GM19238 (cell line): ENCODE measurements at regions not wholly inside any gene's neighbourhood (a gene's known extent, or its start where the extent isn't known, plus 50 kb on each side); places are given as distances from the start of the nearest gene placed in this dataset.

ENCODE experiments used
- DNase-seq: peaks from one replicate; pipeline ENCODE4 v3.0.0; 2011; ENCODE audit warnings: low spot score; ENCODE audit not compliant: insufficient read length

DNA sequence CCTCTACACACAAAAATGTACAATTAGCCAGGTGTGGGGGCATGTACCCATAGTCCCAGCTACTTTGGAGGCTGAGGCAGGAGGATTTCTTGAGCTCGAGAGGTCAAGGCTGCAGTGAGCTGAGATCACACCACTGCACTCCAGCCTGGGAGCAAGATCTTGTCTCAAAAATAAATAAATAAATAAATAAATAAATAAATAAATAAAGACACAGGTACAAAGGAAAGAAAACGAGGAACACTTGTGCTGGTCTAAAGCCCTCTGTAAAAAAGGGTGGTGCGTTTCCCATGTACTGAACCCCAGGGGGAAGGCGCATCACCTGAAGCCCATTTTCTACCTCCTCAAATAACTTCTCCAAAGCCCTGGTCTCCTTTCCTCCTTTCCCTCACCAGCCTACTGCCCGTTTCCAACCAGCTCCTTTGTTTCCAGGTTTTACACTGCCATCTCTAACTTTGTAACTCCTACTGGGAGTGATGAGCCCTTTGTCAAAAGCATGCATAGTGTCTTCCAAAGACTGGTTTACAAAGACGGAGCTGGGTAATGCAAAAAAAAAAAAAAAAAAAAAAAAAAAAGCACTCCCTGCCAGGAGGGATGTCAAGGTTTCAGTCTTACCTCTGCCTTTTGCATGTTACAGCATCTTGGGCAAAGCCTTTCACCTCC is 81.5 kb upstream of the SOX4 start:
- no peak for DNase-seq

DNA sequence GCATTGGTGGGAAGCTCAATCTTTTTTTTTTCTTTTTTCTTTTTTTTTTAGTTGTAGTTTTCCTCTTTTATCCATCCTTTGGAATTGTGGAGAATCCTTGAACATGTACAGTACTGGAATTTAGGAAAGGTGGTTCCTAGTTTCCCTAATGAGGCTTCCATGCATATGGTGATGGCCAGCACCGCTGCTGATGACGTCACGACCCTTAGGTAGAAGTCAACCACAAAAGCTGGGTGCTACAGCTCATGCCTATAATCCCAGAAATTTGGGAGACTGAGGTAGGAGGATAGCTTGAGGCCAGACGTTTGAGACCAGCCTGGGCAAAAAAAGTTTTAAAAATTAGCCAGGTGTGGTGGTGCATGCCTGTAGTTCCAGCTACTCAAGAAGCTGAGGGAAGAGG is 79.3 kb upstream of the SOX4 start:
- no peak for DNase-seq

DNA sequence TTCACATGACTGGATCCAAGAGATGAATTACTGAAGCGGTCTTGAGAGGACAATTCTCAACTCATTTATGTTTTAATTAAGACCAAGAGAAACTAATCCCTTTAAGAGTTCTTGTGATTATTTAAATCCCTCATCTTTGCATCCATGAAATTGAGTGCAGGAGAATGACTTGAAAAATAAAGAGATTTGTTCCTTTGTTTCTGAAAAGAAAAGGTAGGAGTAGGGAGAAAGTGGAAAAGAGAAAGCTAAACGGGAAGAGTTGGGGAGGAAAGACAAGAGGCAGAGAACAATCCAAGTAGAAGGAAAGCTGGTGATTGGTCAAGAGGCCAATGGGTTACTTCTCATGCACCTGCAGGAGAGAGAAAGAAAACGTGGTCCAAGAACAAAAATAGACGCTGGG is 75.2 kb upstream of the SOX4 start:
- DNase-seq, result no peak

DNA sequence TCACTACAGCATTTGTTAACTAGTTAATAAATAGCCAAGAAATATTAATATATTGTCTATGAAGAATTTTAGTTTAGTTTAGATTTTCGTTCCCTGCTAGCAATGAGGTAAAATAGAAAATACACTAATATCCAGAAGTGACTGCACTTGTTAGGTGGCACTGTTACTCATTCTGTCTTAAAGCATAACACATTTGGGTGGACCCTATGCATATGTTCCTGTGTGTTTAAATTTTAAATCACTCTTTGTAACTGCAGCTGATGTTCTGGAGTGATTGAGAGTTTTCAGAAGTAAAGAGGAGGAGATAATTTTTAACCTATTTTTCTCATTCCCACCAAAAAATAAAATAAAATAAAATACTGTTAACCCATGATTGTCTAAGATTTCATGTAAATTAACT is 73.9 kb upstream of the SOX4 start:
- DNase-seq, result no peak

DNA sequence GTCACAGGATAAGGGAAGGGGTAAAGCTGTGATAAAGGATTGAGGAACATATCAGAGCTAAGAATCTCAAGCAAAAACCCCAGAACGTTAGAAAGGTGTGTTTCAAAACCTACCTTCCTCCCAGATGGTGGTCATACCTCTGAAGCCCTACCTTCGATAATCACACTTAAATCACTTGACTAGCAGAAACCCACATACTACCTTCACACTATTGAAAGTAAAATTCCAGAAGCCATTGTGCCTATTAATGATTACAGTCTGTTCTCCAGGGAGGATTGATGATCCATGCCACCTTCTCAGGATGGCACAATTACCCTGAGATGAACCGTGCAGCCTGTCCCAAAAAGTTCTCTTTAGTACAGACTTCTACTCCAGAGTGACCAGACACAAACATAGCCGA is 72.3 kb upstream of the SOX4 start:
- DNase-seq, result no peak

DNA sequence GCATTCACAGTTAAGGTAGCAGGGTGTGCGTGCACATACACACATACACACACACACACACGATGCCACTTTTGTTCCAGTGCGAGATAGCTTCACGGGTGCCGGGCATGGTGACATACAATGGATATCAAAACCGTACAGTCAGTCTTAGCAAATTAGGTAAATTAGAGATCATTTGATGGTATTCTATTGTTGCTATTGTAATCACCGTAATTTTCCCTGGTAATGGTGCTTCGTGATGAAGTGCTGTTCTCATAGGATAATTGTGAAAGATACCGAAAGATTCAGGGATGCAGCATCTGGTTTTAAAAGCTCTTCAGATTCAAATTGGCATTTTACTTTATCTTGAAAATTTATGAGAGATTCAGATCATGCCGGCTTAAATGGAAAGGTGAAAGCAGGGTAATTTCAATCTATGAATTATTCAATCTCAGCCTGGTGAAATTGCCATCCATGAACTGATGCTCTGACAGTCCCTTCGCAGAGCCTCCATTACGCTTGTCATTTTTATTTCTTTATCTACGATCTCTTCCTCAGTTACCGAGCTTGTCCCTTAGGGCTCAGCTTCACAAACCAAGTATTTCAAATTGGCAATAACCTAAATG is 71.3 kb upstream of the SOX4 start:
- DNase-seq, result no peak

DNA sequence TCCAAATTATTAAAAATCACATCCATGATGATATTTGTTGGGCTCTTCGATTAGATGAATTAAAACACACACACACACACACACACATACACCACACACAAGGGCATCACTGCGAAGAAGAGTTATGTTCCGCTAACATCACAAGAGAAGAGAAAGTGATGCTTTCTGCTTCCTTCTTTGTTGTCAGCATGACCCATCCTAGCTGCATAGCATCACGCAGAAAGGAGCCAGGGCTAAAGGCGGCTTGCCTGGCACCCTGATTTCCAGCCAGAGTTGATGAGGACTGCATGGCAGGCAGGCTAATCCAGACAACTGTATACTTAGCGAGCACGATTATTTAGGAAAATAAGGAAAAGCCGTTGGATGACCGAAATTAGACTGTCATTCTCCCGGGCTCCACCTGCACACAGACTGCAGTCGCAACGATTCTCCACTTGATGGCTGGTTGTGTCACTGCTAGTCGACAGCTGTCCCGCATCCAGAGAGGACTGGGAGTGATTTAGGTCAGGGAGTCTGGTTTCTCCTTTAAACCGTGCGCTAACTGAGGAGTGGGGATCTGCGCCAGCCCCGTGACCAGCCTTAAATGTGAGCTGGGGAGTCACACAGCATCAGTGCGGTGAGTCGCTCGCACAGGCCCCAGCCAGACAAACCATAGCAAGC is 70.6 kb upstream of the SOX4 start:
- no peak for DNase-seq

DNA sequence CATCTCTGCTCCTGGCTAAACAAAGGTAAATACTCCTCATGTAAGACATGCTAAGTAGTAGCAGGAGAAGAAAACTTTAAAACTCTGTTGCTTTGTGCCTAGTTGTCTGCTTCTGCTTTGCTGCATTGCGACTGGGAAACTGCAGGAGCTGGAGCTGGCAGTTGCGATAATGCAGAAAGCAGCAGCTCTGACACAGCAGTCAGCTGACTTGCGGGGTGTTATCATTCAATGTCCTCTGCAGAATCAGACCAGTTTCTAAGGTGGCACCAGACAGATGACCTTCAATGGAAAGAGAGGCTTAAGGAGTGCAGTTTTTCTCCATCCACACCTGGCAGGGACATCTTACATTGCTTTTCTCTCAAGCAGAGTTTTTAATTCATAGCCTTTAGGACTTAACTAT is 69.9 kb upstream of the SOX4 start:
- no peak for DNase-seq

DNA sequence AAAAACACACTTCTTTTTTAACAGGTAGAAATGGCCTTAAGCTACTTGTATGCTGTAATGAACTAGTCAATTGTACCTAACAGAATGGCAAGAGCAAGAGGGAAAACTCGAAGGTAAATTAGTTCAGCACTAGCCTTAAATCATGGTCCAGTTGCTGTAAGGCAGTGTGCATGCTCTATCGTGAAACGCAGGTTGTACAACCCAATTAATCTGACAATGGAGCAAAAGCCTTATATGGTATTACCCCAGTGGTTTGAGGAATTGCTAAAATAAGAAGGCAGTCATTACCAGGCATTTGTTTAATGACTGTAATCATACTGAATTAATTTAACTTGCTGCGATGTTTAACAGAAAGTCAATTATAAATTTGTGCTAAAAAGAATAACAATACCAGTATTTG is 69.3 kb upstream of the SOX4 start:
- DNase-seq, result no peak

DNA sequence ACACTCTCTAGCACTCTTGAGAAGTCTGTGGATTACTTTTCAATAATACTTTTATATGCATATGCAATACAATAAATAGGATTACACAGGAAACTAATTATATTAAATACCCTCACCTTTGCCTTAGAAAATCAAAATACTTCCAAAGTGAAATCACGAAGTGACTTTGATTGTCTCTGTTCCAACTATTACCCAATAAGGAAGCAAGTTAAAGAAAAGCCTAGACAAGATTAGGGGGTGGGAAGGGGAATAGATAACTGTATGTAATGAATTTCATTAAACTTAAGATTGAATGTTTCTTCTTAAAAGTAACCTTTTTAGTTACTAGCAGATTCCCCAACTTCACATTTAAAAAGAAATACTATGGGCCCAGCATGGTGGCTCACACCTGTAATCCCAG is 66.6 kb upstream of the SOX4 start:
- no peak for DNase-seq

DNA sequence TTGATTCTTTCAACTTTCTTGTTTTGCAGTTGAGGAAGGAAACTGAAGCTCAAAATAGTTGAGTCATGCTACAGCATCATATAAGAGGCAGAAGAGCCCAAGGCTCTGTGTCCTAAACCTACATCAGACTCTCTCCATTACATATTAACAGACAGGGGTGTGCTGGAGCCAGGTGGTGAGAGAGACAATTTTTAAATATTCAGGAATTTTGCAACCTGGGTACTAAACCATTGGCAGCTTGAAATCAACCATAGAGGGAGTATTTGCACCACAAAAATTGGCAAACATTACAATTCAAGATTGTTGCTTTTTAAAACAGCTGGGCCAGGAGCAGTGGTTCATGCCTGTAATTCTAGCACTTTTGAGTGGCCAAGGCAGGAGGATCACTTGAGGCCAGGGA is 65.8 kb upstream of the SOX4 start:
- DNase-seq, result no peak

DNA sequence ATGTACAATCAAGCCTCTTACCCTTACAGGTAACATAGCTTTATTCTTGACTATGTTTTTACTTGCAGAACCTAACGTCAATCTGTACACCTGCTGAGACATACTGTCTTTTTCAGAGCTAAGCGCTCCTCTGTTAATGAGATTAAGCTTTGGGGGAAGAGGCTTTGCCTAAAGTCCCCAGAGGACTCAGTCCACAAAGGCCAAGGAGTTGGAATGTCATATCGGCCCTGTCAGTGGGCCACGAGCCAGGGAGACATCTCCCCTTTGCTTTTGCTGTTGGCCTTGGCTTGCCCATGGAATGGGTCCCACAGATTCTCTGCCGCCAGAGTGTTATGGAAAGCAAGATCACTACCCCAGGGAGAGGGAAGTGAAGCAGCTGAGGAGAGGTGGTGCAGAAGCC is 64.1 kb upstream of the SOX4 start:
- DNase-seq, result no peak

DNA sequence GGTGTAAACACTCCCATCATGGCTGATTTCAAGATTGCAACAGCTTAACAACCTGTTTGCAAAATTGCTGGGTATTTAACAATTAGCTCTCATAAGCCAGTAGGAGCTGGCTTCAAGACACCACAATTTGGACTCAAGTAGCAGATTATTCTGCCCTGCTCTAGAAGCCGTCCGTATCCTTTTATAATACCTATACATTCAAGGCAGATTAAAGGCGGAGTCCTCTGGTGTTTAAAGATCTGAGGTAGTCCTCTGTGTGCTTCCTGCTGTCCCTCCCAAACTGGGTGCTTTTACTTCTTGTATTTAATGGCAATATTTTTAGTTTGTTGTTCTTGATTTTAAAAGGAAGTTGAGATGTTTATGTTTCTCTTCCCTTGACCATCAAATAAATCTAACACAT is 62.2 kb upstream of the SOX4 start:
- DNase-seq, result no peak

DNA sequence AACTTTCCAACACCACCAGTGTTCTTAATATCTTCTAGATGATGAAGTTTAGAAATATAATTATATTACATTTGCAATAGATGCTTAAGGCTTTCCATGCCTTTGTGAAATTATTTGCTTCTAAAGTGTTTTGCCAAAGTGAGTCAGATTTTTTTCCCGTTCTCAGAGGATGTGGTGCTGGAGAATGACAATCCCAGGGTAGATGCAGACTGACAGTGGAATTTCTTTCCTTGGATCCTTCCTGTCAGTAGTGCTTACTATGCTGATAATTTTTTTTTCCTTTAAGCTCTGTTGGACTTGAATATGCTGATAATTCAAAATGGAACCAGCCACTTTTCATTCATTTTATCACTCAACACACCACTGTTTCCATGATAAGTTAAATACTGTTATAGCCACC is 59.9 kb upstream of the SOX4 start:
- DNase-seq, result no peak

DNA sequence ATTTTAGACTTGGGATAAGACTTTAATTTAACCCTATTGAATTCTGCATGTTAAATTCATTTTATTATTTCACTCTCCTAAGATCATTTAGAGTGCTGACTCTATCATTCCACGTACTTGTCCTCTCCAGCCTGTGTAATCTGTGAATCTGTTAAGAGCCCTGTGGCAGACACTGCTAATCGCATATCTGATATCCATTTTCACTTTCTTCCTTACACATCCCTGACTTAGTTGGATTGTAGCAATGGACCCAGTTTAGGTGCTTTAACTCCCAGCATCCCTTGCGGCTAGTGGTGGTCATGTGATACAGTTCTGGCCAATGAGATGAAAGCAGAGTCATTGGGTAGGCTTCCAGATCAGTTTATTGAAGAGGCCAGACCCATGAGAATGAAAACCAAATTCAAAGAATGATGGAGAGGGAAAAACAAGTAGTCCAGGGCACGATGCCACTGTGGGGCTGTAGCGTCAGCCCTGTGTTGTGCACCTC is 57.2 kb upstream of the SOX4 start:
- DNase-seq, result no peak

DNA sequence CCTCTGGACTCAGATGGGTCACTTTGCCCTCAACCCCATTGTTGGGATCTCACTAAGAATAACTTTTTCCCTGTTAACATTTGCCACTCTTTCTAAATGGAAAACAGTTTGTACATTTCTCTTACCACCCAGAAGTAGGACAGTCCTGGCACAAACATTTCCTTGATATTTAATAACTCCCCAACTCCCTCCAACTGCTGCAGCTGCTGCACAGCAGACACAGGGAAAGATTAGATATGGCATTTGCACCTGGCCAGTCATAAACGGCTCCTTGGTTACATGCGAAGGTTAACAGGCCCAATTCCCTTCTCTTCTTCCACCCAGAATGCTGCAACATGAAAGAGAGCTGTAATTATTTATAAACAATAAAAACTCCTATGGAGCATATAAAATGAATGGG is 55.9 kb upstream of the SOX4 start:
- DNase-seq, result no peak

DNA sequence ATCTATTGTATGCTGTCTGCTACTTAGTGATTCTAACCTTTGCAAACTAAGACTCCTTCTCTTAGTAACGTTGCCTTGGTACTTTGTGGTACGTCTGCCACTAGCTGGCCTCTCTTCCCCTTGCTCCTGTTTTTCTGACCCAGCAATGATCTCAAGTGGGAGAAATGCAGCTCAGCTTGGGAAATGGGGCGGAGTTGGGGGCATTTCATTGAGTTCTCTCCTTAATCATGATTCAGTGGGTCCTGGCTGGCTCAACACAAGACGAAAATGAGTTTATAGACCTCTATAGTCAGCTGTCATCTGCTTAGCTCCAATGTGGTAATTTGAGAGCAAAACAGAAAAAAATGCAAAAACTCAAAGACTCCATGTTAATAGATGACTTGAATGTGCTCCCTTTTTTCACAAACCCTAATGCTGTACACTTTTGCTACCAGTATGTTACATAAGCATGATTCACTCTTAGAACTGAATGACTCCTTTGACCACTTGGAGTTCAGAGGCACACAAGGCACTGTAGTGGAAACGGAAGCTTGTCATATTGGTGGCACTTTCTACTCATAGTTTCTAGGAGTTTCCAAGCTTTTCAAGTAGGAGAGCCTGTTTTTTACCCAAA is 55.3 kb upstream of the SOX4 start:
- DNase-seq, result no peak

DNA sequence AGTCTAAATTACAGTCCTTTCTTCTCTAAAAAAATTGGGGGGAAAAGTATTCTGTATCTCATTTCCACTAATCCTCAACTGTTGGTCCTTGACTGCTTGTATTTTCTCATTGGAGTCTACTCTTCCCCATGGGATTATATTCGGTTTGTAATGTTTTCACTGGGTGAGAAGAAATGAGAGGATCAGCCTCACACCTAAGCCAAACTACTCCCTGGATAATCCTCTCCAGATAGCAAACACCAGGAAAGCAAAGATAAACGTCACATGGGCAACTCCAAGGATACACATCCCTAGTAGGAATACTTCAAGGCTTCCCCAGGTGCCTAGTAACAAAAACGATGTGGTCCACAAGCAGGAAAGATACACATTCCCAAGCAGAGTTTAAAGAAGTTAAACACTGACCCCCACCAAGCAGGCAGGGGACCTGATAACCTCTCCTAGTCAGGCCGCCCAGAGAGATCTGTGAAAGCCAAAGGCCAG is 53.9 kb upstream of the SOX4 start:
- DNase-seq, result no peak
